PC-9 (cell line): ENCODE measurements at regions not wholly inside any gene's neighbourhood (a gene's known extent, or its start where the extent isn't known, plus 50 kb on each side); places are given as distances from the start of the nearest gene placed in this dataset.

ENCODE experiments used
- CTCF ChIP-seq: fragments of 200-600 bp; sonication (generic); conservative IDR thresholded peaks from 2 replicates; pipeline ENCODE4 v1.6.1; 2017; ENCODE audit warnings: mixed run types, antibody characterized with exemption, mild to moderate bottlenecking, moderate library complexity
- EZH2 ChIP-seq: fragments of 200-600 bp; sonication (generic); IDR thresholded peaks from 2 replicates; pipeline ENCODE4 v1.8.0; 2017; ENCODE audit warnings: antibody characterized with exemption, low read depth

- TF ChIP-seq EZH2 (no peak), CTCF (no peak)
Observed at GRCh38 chr12:18895540-18895939, 157.6 kb downstream of the CAPZA3 start.
